ENCODE measurements at regions not wholly inside any gene's neighbourhood (a gene's known extent, or its start where the extent isn't known, plus 50 kb on each side); places are given as distances from the start of the nearest gene placed in this dataset.
A peak's percentile ranks its signal among the peaks of the same experiment; 100 is the strongest.
"Not testable (repeated sequence)": the region's sequence is repeated elsewhere in the genome, so short reads cannot be mapped to it uniquely, and the experiment has no call there.

DNA sequence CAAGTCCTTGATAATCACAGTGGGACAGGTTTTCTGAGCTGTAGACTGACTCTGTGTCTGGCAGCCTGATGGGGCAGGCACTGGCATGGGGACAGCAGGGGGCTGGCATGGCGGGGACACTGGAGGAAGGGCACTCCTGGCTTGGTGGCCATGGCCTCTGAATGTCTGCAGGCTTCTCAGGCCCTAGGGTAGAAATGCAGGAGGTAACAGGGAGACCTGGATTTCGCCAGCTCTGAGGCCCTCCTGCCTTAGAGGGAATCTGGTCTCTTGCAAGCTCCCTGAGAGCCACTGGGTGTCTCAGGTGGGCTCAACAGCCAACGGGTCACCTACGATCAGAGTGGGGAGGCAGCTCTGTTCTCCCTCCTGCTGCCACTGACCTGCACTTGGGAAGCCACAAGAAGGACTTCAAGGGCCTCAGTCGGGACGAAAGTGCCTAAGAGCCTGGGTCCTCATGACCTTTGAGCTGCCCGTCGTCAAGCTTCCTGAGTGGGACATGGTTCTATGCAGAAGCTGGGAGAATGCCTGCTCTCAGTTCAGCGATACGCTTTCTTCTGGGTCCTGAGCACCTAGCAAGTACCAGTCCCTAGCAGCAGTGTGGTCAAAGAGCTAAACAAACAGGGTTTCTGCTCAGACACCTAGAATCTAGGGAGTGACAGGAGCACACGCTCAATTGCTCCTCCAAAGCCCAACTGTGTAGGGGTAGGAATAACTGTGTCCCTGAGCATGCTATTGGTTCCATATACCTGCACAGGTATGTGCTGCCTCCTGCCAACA is 569.0 kb downstream of the PTPRU start:
- DNase-seq: no peak

DNA sequence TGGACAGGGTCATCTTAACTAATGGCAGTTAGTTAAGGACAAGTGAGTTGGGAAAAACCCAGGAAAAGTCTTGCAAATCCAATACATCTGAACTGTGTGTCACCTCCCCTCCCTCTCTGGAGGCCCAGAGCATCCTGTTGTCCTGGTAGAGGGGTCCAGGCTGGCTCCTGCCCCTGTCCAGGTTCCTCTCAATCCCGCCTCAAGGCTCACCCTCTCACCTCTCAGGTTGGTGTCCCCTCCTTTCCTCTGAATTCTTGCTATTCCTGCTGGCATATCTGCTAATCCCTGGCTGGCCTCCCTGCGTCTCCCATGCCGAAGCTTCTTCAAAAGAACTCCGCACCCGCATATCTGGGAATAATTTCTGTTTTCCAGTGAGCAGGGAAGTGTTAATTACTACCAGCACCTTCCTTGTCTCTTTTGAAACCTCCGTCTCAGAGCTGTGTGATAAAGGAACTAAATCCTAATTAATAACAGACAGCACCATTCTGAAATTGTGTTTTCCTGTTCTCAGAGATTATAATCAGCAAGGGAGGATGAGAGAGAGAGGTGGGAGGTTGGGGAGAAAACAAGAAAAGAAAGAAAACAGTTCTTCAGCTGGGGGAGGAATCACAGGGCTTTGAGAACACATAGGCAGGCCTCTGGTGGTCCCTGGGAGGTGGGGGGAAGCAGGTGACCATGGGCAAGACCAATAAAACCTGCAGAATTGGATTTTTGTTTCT is 568.0 kb downstream of the PTPRU start:
- DNase-seq: no peak

DNA sequence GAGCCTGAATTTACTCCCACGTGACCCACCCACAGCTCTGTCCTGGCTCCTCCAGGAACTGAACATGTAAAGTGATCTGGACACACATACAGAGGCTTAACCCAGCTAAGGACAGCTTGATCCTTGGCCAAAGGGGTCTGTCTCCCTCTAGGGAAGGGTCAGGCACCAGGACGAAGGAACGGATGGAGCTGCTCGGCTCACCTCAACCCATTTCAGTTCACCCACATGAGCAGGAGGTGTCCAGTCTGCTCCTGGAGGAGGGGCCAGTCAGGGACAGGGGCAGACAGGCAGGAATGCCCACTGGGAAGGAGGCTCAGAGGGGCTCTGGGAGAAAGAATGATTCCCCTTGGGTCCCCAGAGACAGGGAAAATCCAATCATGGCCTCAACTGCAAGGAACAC is 567.2 kb downstream of the PTPRU start:
- no peak for DNase-seq

DNA sequence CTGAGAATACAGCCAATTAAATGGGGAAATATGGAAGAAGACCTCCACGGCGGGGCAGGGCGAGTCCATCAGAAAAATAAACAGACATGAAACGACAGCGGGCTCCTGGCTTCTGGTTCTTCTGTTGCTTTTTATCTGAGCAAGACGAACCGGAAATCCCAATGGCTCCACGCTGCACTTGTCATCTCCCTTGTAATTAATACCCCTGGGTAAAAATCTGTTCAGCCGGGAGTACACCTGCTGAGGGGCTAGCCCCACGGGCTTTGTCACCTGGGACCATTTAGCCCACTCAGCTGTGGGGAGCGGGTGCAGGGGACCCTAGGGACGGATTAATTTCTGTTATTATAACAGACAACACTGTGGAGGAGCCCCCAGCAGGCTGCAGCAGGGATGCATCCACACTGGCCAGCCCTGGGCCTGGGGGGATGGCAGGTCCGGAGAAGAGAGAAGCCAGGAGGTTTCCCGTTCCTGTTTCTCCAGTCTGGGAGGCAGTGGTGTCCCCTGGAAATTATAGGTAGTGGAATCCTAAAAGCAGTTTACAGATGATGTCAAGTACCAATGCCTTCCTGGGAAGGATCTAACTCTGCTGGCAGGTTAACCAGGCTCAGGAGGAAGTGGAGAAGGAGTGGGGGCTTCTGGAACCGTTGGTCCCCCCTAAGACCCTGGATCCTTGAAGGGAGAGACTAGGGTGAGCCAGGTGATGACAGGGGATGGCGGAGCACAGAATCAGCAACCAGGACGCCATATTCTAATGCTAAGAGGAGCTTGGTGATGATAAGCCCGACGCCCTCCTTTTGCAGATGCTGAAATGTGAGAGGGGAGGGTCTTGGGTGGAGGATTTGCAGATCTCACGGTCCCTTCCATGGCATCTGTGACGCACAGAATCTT is 566.1 kb downstream of the PTPRU start:
- DNase-seq: no peak

DNA sequence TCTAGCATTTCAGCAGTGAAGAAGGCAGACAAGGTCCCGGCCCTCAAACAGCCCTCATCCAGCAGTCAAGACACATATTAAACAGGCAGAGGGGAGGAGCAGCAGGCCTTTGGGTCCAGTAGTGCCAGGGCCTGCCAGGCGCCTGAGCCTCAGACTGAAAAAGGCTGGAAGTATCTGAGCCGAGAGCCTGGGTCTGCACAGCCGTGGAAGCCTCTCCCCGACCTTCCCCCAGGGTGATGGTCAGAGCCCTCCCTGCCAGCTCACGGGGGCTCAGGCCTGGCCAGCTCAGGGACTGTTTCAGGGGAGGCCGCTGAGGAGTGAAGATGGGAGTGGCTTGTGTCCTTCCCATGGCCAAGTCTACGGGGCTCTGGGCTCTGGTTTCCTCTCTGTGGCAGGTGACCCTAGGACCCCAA is 565.2 kb downstream of the PTPRU start:
- DNase-seq: no peak

DNA sequence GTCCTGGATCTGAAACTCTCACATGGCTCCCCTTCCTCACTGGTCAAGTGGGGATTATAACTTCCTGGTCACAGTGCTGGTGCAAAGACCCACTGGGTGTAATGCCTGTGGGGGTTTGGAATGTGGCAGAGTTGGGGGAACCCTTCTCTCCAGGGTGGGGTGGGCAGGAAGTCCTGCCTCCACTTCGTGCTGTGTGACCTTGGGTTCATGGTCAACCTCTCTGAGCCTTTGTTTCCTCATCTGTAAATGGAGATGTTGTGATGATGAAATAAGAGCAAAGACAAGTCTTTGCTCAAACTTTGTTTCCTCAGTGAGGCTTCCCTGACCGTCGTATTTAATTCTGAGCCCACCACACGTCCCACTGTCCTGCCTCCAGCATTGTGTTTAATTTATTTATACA is 564.7 kb downstream of the PTPRU start:
- DNase-seq: no peak

DNA sequence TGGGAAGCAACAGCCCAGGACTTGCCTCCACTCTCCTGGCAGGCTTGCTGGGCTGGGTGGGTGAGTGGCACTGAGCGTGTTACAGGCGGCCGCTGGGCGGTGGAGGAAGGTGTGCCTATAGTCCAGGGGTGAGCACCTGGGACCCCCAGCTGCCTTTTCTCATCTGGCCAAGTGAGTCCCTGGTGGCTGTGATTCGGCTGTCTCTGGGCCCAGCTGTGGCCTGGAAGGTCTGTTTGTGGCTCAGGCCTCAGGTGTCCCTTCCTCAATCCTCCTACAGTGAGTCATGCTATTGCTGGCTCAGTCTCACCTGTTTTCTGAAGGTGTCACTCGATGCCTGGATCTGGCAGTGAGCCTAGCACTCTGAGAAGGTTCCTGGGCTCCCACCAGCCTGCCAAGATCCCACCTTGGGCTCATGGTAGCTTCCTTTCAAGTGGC is 564.2 kb downstream of the PTPRU start:
- DNase-seq: no peak

DNA sequence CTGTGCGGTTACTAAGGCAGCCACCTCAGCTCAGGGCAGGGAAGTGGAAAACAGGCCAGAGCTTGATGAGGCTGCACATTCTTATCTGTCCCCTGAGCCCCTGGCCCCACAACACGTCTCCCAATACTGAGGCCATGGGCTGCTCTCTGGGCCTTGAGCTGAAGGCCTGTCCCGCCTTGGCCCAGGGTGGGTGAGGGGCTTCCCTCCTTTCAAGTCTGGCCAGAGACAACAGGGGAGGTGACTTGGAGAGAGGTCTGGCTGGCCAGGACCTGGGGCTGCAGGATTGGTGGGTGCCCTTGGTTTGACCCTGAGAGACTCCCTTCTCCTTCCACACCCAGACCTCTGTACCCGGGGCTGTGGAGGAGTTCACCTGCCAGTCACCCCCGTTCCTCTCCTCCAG is 563.8 kb downstream of the PTPRU start:
- DNase-seq: no peak

DNA sequence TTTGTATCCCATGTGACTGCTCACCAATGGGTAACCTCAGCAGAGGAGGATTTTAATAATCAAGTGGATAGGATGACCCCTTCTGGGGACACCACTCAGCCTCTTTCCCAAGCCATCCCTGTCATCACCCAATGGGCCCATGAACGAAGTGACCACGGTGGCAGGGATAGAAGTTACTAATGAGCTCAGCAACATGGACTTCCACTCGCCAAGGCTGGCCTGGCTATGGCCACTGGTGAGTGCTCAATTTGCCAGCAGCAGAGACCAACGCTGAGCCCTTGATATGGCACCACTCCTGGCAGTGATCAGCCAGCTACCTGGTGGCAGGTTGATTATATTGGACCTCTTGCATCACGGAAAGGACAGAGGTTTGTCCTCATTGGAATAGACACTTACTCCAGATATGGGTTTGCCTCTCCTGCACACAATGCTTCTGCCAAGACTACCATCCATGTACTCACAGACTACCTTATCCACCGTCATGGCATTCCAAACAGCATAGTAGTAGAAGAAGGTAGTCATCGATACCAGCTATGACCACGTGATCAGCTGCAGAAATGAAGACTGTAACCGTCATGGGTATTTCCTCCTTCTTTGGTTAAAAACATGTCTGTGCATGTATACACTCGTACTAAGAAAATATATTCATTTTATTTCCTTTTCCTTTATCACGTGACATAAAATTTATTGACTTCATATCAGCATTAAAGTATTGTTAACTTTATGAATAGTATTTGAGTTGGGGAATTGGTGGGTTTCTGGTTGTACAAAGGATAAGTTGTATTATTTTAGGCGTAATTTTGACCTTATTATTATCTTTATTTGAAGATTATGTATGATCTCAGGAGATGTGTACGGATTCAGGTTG is 562.6 kb downstream of the PTPRU start:
- DNase-seq: no peak

DNA sequence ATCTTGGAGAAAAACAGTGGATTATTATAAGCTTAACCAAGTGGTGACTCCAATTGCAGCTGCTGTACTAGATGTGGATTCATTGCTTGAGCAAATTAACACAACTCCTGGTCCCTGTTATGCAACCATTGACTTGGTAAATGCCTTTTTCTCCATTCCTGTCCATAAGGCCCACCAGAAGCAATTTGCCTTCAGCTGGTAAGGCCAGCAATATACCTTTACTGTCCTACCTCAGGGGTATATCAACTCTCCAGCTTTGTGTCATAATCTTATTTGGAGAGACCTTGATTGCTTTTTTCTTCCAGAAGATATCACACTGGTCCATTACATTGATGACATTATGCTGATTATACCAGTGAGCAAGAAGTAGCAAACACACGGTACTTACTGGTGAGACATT is 560.8 kb downstream of the PTPRU start:
- not testable (repeated sequence) for DNase-seq

DNA sequence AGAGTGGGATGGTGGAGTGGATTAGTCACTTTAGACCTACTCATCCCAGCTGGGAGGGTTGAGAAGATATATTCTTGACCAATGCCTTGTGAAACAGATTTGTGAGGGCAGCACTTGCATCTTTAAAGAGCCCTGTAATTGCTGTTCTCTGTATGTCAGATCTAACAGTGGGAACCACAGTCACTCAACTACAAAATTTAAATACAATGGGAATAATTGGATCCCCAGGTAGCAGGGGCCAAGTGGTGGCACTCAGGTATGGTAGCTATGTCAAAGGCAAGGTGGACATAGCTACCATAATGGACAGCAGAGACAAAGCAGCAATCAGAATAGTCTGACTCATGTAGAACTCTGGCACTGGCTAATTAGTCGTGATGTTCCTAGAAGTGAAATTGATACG is 559.6 kb downstream of the PTPRU start:
- not testable (repeated sequence) for DNase-seq

DNA sequence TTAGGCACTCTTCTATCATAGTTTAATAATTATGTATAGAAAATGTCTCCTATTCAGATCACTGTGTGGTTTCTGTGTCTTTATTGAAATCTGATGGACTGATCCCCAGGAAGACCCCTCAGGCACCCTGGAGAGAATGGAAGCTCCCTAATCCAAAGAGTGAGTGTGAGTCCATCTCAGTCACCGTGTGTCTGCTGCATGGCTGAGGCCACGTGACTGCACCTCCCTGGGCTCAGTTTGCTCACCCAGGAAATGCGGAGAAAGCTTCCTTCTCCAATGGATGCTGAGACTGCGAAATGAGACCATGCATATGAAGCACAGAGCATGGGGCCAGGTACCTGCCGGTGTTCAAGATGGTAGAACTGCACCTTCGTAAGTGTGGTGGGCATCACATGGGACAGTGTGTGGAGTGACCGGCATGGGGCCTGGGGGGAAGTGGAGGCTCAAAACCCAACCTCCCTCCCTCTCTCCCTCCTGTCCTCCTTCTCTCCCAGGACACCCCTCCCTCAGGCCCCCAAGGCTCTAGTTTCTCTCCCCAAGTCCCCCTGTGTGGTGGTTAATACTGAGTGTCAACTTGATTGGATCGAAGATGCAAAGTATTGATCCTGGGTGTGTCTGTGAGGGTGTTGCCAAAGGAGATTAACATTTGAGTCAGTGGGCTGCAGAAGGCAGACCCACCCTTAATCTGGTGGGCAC is 557.5 kb downstream of the PTPRU start:
- no peak for DNase-seq

DNA sequence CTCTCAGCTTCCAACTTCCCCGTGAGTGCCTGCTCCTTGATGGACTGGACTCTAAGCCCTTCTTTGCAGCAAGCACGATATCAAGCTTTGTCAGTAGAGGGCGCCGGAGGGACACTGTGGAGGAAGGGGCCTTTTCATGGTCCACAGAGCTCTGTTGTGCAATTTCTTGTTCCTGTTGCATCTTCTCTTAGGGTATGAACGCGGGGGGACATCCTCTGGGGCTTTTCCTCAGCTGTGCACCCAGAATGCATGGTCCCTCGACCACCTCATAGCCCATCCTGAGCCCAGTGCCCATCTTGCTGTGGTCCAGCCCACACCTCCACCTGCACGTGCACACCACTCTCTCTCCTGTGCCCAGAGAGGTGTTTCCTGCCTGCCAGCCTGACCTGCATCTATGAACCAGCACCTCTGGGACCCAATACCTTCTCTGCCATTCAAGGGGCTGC is 556.8 kb downstream of the PTPRU start:
- peak; percentile 76 for DNase-seq

DNA sequence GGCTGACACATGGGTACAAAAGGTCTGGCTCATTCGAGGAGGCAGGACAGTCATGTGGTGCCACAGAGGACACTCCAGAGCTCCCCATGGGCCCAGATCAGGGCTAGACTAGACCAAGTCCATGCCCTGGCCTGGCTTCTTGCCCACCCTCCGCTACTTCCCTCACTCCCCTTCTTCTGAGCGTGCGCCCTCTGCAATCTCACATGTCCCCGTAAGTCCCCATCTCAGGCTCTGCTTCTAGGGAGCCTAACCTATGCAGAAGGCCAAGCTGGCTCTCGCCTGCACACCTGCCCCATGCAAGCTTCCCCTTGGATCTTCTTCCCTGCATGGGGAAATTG is 553.6 kb downstream of the PTPRU start:
- DNase-seq: no peak

DNA sequence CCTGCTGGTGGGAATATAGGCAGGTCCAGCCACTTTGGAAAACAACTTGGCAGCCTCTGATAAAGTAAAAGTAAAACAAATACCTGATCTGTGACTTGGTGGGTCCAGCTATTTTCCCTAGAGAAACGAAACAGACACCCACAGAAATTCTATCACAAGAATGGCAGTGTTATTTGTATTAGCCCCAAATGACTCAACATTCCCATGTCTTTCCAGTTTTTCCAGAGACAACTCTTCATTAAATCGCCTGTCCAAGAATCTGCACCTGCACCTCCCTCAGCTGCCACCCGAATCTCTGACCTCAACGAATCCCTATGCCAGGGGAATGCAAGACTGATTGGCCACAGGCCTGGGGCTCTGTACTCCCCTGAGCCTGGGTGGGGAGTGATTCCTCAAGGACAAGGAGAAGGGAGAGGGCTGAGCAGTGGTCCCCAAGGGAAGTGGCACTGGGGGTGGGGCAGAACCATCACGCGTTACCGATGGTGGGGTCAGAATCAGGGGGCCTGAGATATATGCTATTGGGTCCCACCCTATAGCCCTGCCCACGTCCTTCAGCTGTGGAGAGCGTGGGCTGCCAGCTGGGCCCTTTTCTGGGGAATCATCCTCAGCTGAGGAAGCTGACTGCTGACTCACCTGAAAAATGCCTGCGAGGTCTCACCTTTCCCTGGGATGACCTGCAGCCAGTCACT is 553.0 kb downstream of the PTPRU start:
- DNase-seq: no peak

DNA sequence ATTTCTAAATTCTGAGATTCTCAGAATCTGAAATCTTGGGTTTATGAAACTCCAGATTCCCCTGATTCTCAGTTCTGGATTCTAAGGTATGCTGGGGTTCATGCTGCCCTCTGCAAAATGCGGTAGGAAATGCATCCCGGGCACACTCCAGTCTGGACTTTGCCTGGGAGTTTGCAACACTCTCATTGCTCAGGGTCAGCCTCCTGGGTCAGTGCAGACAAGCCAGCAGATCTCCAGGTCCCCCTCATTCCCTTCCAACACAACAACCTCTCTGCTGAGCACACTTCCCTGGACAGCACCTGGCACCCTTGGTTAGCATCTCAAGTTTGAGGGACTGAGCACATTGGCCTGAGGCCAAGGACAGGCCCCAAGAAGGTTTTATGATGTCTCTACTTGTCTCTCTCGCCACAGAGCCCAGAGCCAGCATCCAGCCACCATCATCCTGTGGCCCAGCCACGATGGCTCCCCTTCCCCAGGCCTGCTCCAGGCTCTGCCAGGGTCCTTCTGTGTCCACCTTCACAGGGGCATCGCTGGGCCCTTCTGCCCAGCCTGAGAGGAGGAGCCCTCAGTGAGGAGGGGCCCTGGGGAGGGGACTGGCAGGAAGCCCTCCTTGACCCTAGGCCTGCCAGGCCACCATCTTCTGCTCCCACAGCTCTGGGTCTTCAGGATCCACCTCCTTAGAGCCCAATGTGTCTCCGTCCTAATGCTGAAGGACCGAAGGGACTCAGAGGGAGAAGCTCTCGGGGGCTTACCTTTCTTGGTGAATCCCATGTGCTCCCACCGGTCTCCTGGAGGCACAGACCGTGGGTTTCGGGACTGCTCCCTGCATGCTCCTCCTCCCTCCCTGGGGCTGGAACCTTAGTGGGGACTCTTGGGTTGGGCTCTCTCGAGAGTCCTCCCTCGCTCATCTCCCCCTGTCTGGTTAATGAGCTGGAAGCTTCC is 550.7 kb downstream of the PTPRU start:
- DNase-seq: no peak

DNA sequence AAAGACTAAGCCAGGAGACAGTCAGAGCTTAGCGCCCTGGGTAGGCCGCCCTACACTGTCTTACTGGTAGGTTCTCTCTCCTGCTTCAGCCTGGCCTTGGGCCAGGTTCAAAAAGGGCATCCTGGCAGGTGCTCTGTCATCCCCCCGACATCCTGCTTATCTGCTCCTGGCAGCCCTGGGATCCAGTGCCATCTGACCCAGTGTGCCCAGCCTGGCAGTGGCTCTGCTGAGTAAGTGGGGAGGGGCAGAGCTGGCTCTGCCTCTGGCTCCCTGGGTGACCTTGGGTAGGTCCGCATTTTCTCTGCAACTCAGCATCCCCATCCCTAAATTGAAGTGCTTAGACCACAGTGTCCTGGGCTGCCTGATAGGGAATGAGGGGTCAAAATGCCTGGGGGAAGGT is 549.9 kb downstream of the PTPRU start:
- DNase-seq: no peak

DNA sequence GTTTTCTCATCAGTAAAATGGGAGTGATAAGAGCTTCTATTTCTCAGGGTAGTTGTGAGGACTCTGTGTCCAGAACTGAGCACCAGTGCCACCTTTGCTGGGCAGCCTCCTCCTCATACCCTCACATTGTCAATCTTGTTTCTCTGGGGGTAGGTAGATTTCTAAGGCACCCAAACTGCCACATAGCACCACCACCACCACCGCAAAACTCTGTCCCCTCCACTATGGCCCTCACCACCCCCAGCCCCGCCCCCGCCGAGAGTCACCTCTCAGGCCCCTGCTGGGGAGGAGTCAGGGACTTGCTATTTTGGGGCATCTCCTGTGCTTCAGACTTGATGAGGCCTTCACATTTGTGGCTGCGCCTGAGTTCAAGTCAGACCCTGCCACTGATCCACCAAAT is 549.2 kb downstream of the PTPRU start:
- no peak for DNase-seq

DNA sequence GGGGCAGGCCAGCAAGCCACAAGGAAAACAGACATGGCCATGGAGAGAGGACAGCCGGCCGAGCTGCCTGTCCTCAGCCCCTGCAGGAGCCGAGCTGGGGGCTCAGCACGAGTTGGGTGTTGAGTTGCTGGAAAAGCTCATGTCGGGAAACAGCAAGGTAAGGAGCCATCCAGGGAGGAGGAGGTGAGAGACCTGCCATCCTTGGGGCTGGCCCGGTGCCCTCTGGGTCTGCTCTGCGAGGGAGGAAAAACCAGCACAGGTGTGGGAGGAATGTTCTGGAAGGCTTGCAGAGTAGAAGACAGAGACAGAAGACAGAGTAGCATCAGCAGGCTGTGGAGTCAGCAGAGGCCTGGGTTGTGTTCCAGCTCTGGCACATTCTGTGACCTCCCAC is 548.8 kb downstream of the PTPRU start:
- DNase-seq: no peak
